ENCODE measurements at regions not wholly inside any gene's neighbourhood (a gene's known extent, or its start where the extent isn't known, plus 50 kb on each side); places are given as distances from the start of the nearest gene placed in this dataset.

GRCh38 chr17:68184816-68185436, 62.9 kb upstream of the AMZ2 start:
- H3F3A ChIP-seq (ENCODE audit: insufficient read depth, low read depth): no peaks in the 10 kb centered on the region; the same call in 1 of the 2 replicates
- DNase-seq: no peak
- peak overlapping the region; percentile 48; the same call in 1 of the 2 replicates for H3K4me2 ChIP-seq
- H3K9me3 ChIP-seq (ENCODE audit: insufficient read depth, low read depth): no peaks in the 10 kb centered on the region
- no peaks in the 10 kb centered on the region for H3K9me2 ChIP-seq (ENCODE audit: insufficient read depth)
- TF ChIP-seq EZH2 (IDR thresholded peaks at IDR 0.05; ENCODE audit: low read depth) (no peak), CTCF (conservative IDR thresholded peaks at IDR 0.05) (no peak)
- H3K27ac ChIP-seq: peak overlapping the region; percentile 46
- H4K20me1 ChIP-seq (ENCODE audit: insufficient read depth): no peaks in the 10 kb centered on the region
- no peak overlapping the region for H3K4me3 ChIP-seq
- H3K79me2 ChIP-seq (ENCODE audit: low read depth): no peaks in the 10 kb centered on the region
- peaks cover 25% of the 10 kb centered on the region for H3K4me1 ChIP-seq (replicated peaks; ENCODE audit: insufficient read depth)
- no peaks in the 10 kb centered on the region for H3K36me3 ChIP-seq (ENCODE audit: low read depth)
- H2AFZ ChIP-seq: no peak overlapping the region
- POLR2A ChIA-PET (ENCODE audit: unreplicated experiment): no interaction called here
- CTCF ChIA-PET: interaction anchor here (0.7 kb wide), 1 partner anchor 20 kb away, joined by 3 read pairs; no protein-coding TSS in a partner anchor
- intact Hi-C loops (cut with micrococcal nuclease; ENCODE audit: unreplicated experiment): no loop called here
- no peaks in the 10 kb centered on the region for H3K27me3 ChIP-seq (ENCODE audit: insufficient read depth, low read depth)
- TSS peak; percentile 31 for BruUV-seq (replicated peaks)

- Histone ChIP-seq H3K9me3 (ENCODE audit: insufficient read depth, low read depth) (no peaks in the 10 kb centered on the region), H3F3A (ENCODE audit: insufficient read depth, low read depth) (no peaks in the 10 kb centered on the region; the same call in 1 of the 2 replicates), H3K9me2 (ENCODE audit: insufficient read depth) (no peaks in the 10 kb centered on the region), H3K36me3 (ENCODE audit: low read depth) (no peaks in the 10 kb centered on the region), H3K4me3 (no peak overlapping the region), H4K20me1 (ENCODE audit: insufficient read depth) (no peaks in the 10 kb centered on the region), H3K4me2 (no peak overlapping the region), H3K4me1 (replicated peaks; ENCODE audit: insufficient read depth) (peaks cover 25% of the 10 kb centered on the region), H3K79me2 (ENCODE audit: low read depth) (no peaks in the 10 kb centered on the region), H3K27me3 (ENCODE audit: insufficient read depth, low read depth) (no peaks in the 10 kb centered on the region), H3K27ac (no peak overlapping the region), H2AFZ (no peak overlapping the region)
- DNase-seq: peak in 1 of 2 experiments; percentile 46
- no peak for TF ChIP-seq CTCF (conservative IDR thresholded peaks at IDR 0.05)
- no peak for TF ChIP-seq EZH2 (IDR thresholded peaks at IDR 0.05; ENCODE audit: low read depth)
- intact Hi-C loops (cut with micrococcal nuclease; ENCODE audit: unreplicated experiment): no loop called here
- BruUV-seq (replicated peaks): no TSS peak
- CTCF ChIA-PET: interaction anchor here (0.6 kb wide), 1 partner anchor 291 kb away, joined by 5 read pairs; no protein-coding TSS in a partner anchor
- POLR2A ChIA-PET (ENCODE audit: unreplicated experiment): interaction anchor here (0.6 kb wide), 1 partner anchor 49 kb away, joined by 5 read pairs; no protein-coding TSS in a partner anchor
Measured at GRCh38 chr17:68185820-68186219, 62.0 kb upstream of the AMZ2 start.

- Histone ChIP-seq H3K36me3 (ENCODE audit: low read depth) (no peaks in the 10 kb centered on the region), H3K79me2 (ENCODE audit: low read depth) (no peaks in the 10 kb centered on the region), H2AFZ (no peak overlapping the region), H3K4me2 (no peak overlapping the region), H3K4me3 (no peak overlapping the region), H3K27me3 (ENCODE audit: insufficient read depth, low read depth) (no peaks in the 10 kb centered on the region), H3K9me3 (ENCODE audit: insufficient read depth, low read depth) (no peaks in the 10 kb centered on the region), H3F3A (ENCODE audit: insufficient read depth, low read depth) (no peaks in the 10 kb centered on the region; the same call in 1 of the 2 replicates), H4K20me1 (ENCODE audit: insufficient read depth) (no peaks in the 10 kb centered on the region), H3K9me2 (ENCODE audit: insufficient read depth) (no peaks in the 10 kb centered on the region), H3K27ac (no peak overlapping the region), H3K4me1 (replicated peaks; ENCODE audit: insufficient read depth) (no peaks in the 10 kb centered on the region)
- CTCF ChIA-PET: no interaction called here
- BruUV-seq (replicated peaks): no TSS peak
- POLR2A ChIA-PET (ENCODE audit: unreplicated experiment): no interaction called here
- intact Hi-C loops (cut with micrococcal nuclease; ENCODE audit: unreplicated experiment): loop anchor here (10.0 kb wide), 1 partner anchor 564 kb away; no protein-coding TSS in a partner anchor
- no peak for DNase-seq
- TF ChIP-seq CTCF (conservative IDR thresholded peaks at IDR 0.05): no peak
- TF ChIP-seq EZH2 (IDR thresholded peaks at IDR 0.05; ENCODE audit: low read depth): no peak
Measured at GRCh38 chr17:68190495-68190894, 57.3 kb upstream of the AMZ2 start.

All from PC-9 (cell line).